ENCODE measurements at regions not wholly inside any gene's neighbourhood (a gene's known extent, or its start where the extent isn't known, plus 50 kb on each side); places are given as distances from the start of the nearest gene placed in this dataset.
"Not testable (repeated sequence)": the region's sequence is repeated elsewhere in the genome, so short reads cannot be mapped to it uniquely, and the experiment has no call there.

DNA sequence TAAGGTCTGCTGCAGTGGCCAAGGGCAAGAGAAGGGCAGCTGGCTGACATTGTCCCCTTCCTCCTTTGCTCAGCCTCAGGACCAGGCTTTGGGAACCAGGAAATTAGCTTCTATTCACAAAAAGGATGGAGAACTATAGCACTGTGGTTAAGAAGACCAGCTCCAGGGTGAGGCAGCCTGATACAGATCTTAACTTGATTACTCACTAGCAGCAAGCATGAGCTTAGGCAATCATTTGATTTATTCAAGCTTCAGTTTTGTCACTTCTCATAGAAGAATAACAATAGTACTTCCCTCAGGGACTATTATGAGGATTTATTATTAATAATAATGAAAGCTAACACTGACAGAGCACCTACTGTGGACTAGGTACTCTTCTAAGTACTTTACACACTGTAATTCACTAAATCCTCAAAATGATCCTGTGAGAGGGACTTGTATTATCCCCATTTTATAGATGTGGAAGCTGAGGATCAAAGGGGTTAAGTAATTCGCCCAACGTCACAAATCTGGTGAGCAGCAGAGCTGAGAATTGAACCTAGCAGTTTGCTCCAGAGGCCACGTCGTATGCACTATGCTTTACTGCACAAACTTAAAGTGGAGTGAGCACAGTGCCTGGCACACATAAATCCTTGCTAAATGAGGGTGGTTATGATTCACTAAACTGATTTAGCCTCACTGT lies 130.4 kb upstream of the PAK3 start:
- no peak for DNase-seq (ENCODE audit: low spot score)

DNA sequence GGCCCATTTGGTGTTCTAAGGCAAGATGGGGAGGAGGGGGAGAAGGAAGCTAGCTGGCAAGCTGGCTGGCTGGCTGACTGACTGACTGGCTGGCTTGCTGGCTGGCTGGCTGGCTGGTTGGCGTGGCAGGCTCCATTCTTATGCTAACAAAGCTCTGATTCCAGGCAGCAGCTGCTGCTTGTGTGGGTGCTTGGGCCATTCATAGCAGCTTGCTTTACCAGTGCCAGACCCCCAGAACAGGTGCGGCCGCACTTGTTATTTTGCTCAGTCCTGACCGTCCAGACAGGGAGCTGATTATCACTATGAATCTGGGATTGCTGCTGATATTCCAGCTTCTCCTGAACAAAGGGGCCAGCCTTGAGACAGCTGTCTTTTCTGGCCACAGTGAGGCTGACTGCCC lies 131.2 kb upstream of the PAK3 start:
- no peak for DNase-seq (ENCODE audit: low spot score)

DNA sequence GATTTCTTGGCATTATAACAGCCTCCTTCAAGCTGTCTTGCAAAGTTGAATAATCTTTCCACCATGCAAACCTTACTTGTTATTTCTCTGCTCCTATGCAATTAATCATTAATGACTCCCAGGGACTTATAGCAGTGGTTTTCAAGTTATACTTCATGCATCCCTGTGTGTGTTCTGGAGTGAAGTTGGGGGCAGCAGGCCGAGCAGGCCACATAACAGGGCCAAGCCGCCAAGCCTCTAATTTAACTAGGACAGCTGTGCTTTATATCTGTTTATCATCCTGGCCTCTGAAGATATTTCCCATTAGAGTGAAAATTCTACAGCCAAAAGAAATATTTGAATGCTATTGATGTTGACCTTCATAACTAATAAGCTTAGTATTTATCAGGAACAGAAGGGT lies 133.5 kb upstream of the PAK3 start:
- no peak for DNase-seq (ENCODE audit: low spot score)

DNA sequence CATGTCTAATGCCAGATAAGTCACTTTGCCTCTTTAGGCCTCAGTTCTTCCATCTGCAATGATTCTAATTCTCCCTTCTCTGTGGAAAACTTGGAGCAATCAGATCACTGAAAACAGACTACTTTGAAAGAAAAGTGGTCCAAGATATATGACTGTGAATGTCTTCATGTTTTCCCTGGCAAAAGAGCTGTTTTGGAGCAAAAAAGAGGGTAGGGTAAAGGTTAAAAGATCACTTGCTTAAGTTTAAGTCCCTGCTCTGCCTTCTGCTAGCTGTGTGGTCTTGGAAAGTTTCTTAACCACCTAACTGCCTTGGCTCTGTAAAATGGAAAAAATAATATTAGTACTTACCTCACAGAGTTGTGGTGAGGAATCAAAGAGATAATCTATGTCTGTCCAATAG lies 140.3 kb upstream of the PAK3 start:
- no peak for DNase-seq (ENCODE audit: low spot score)

DNA sequence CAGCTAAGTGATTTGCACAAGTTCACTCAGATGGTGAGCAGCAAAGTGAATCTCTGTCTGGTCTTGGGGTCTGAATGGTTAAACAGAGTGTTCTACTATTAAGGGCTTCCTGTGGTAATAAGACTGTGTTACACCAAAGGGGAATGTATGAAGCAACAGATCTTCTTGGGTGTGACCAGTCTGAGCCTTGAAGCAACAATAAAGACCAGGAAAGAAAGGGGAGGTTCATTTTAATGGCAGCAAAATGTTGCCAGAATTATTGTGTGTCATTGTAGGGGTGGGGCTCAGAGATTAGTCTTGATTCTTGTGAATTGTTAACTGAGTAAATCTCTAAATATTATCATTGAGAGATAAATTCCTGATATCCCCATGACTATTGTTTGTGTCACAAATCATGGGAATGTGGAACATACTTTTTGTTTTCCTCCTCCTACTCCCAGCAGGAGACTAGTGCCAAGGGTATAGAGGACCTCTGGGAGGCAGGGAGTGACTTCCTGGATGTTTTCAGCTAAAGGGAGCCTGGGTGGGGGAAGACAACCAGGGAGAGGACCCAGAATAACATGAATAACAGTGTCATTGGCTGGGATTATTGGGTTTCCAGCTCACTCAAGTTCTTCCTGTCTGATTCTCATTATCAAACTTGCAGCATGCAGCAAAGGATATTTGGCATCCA lies 141.4 kb upstream of the PAK3 start:
- no peak for DNase-seq (ENCODE audit: low spot score)

DNA sequence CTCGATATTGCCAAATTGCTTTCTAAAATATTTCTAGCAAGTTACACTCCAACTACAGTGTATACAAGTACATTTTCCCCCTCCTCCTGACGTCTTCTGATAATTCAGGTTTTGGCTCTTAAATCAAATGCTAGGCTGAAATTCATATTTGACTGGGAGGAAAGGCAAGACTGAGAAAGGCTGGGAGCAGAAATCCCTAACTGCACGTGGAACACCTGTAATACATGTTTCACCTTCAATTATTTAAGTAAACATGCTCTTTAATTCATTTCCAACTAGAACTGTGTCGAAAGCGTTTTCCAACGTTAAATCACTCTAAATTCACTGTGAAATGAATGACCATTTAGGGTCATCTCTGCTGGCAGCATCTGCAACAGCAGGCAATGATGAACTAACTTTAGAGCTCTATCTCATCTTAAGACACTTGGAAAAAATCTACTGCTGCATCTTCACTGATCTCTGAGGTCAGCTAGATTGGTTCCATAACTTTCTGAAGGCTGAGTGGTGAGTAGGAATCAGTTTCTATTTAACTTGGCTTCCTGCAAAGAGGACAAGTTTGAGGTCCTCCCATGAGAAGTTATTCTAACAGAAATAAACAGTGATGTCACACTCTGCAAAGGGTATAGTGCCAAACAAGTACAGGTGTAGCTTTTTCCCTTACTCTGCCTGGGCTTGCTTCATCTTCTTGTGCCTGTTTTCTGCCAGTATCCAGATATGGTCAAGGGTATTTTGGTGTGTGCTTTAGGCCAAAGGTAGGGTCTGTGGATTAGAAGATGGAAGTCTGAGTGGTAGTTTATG lies 144.3 kb upstream of the PAK3 start:
- DNase-seq (ENCODE audit: low spot score), result no peak

DNA sequence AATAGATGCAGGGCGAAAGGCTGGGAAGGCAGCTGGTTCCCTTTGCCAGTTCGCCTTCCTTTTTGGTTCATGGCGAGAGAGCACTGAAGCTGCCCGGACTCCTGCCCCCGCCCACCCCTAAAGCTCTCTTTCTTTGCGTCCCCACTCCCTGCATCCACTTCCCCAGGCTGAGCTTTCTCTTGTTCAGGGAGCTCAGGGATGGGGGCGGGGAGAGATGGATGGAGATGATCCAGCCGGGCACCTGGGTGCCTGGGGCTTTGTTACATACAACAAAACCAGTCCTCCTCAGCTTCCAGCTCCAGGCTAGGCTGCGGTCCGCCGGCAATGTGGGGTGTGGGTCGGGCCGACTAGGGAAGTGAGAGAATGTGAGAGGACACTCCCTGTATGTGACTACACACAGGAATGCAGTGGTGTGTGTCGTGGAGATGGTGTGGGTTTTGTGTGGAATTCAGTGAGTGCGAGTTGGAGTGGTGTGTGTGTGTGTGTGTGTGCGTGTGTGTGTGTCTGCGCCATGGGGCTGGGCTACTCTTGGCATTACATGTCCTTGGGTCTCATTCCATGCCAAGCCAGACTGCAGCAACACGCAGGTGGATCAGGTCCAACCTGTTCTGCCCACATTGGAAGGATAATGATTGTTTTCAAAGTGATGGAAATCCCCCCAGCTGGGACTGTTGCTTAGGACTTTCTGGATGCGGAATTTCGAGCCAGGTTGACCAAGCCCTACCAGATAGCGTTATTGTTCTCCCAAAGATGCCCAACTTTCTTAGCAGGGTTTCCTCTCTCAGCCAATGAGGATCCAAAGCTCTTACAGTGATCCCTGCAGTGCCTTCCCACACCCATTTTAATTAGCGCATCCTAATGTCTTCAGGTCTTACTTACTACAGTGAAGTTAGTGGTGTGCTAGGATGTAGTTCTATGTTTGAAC lies 149.4 kb upstream of the CHRDL1 start:
- no peak for DNase-seq (ENCODE audit: low spot score)

DNA sequence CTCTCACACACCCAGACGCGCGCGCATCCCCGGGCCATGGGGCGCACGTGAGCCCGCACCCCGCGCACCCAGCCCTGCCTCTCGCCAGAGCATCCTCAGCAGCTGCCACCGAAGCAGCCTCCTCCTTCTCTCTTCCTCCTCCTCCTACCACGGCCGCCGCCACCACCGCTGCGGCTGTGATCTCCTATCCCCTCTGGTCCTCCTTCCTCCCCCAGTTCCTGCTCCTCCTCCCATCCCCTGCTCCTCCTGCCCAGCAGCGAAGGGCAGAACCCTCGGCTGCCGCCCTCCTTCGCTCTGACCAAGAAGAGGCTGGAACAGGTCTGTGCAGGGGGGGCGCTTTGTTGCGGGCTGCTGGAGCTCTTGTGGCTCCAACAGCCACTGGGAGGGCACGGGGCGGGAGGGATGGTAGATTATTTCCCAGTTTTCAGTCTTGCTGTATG lies 148.7 kb upstream of the CHRDL1 start:
- no peak for DNase-seq (ENCODE audit: low spot score)

DNA sequence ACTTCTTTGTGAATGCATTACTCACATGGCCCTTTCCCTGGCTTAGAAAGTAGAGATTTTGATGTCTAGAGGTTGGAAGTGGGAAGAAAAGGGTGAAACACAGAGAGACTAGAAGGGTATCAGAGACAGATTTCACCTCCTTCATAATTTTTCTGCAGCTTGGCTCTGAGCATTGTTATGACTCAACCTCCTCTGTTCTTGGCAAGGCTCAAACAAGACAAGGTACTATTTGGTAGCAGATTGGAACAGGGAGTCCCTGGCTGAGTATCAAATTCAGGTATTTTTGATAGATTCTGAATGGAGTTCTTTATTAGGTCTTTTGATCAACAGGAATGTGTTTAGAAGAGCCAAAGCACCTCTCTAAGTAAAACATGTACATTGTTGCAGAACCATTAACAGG lies 146.3 kb upstream of the CHRDL1 start:
- DNase-seq (ENCODE audit: low spot score), result no peak

DNA sequence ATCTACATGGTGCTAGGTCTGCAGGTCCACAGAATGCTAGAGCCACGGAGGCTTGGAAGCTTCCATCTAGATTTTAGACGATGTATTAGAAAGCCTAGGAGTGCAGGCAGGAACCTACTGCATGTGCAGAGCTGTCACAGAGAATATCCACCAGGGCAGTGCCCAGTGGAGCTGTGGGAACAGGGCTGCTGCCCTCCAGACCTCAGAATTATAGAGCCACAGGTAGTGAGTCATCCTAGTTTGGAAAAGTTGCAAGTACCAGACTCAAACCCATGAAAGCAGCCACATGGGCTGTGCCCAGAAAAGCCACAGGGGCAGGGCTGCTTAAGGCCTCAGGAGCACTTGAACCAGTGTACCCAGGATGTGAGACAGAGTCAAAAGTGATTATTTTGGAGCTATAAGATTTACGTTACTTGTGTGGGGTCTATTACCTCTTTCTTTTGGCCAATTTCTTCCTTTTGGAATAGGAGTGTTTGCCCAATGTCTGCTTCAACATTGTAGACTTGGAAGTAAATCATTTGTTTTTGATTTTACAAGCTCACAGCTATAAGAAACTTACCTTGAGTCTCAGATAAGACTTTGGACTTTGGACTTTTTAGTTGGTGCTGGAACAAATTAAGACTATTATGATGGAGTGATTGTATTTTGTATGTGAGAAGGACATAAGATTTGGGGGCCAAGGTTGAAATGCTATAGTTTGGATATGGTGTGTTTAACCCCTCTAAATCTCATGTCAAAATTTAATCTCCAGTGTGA lies 143.5 kb upstream of the CHRDL1 start:
- DNase-seq (ENCODE audit: low spot score), result no peak

DNA sequence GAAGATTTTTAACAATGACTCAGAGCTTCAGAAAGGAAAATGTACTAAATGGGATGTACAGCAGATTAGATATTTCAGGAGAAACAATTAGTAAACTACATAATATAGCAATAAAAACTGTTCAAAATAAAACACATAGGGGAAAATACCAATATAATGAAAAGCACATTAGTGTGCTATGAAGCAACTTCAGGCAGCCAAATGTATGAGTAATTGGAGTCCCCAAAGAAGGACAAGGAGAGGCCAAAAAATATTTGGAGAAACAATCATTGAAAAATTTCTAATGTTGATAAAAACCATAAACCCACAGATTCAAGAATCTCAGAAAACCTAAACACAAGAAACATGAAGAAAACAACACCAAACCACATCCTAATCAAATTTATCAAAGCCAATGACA lies 129.3 kb upstream of the CHRDL1 start:
- DNase-seq (ENCODE audit: low spot score), result no peak

DNA sequence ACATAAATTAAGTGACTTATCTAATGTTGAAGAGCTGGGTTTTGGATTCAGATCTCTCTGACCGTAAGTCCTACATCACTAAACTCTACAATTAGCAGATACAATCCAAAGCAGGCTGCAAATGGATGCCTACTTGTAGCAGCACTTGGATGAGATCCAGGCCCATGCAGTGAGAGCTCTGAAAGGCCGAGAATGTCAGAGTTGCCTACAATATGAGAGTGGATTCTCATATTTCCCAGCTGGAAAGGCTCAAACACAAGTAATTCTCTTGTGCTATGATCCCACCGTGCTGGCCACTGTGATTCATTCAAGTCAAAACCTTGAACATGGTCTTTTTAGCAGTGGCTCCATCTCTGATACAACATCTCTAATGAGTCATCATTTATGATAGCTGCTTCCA lies 125.4 kb upstream of the CHRDL1 start:
- DNase-seq (ENCODE audit: low spot score), result no peak

DNA sequence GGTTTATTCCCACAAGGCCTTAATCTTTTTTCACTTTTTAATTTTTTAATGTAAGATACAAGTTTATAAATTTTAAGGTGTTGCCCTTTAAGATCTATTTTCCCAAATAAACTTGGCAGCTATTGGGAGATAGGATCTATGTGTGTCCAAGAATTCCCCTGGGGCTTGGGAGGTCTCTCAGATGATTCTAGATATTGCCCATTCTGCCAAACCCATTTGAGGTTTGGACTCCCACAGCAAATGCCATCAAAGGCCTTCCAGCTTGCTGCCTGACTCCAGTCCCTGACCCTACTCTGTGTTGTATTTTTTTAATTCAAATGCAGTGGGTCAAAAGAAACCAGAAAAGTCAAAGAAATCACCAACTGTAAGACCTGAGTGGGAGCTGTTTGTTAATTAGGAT lies 120.0 kb upstream of the CHRDL1 start:
- no peak for DNase-seq (ENCODE audit: low spot score)

DNA sequence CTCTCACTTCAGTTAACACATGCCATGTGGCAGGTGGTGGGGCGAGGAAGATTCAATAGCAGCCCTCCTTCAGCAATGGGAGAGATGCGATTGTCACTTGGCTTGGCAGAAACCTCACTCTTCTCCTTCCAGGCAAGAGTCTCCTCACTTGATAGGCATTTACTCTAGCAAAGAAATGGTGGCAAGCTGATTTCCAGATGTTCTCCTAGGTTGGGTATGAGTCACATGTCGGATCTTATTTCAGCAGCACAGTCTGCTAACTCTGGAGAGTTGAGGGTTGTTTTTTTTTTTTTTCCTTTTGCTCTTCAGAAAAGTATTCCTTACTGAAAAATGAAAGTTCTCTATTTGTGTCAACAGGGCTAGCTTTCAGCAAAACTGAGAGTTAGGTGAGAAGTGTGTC lies 119.5 kb upstream of the CHRDL1 start:
- DNase-seq (ENCODE audit: low spot score), result no peak

DNA sequence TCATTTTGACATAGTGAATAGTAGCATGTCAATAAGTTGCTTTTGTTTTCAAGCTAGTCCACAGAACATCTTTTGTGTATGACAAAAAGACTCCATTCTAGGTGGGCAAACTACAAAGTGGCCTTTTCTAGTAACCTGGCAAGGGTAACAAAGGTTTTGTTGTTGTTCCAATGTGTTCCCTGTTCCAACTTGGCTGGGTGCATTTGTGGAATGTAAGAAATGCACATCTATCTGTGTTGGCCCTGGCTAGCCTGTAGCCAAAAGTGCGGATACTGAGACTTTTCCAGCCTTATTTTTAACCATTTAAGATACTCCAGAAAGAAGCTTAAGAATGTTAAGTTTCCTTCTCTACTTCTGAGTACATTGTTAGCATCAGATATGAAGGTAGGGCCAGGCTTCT lies 118.7 kb upstream of the CHRDL1 start:
- DNase-seq (ENCODE audit: low spot score), result no peak

DNA sequence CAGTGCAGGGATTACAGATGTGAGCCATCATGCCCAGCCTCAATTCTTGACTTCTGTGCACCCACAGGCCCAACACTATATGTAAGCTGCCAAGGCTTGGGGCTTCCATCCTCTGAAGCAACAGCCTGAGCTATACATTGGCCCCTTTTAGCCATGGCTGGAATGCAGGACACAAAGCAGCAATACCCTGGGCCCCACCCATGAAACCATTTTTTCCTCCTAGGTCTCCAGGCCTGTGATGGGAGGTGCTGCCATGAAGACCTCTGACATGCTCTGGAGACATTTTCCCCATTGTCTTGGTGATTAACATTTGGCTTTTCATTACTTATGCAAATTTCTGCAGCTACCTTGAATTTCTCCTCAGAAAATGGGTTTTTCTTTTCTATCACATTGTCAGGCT lies 109.1 kb upstream of the CHRDL1 start:
- not testable (repeated sequence) for DNase-seq (ENCODE audit: low spot score)

DNA sequence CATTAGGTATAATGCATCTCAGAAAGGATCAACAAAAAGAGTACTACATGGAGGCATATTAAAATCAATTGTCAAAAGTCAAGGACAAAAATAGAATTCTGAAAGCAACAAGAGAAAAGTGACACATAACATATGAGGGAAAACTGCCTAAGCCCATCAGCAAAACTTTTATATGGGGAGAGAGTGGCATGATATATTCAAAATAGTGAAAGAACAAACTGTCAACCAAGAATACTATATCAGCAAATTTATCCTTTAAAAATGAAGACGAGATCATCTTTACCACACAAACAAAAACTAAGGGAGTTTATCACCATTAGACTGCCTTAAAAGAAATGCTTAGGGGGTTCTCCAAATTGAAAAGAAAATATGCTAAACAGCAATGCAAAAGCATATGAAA lies 86.4 kb upstream of the CHRDL1 start:
- DNase-seq (ENCODE audit: low spot score), result no peak

DNA sequence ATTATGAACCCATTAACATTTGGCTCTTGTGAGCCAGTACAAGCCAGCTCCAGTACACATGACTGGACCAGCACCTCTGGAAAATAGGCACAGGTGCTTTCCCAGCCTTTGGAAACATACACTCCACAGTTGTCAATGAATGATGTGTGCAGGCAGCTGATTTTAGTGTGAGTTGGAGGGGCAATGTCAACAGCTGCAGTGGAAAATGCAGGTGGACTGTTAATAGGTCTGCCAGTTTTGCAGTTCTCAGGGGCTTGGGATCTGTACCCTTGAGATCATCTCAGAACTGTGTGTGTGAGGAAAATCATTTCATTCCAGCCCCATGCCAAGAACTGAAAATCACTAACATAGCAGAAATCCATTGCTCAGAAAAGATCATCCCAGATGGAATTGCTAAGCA lies 81.7 kb upstream of the CHRDL1 start:
- DNase-seq (ENCODE audit: low spot score), result no peak

DNA sequence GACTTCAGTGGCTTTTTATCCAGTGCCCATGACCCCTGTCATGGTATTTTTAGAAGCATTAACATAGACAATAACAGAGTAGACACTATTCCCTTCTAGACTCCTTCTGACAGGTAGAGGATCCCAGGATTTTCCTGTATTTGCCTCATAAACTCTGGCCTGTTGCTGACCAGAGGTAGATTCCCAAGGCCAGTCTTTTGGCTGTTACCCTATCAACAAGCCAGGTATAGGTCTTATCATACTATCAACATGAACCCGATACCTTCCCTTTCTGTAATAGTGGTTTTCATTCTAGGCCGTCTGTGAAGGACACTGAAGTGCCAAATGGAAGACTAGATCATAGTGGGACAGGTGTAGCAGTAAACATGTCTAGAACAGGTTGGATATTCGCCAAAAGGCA lies 76.2 kb upstream of the CHRDL1 start:
- no peak for DNase-seq (ENCODE audit: low spot score)

DNA sequence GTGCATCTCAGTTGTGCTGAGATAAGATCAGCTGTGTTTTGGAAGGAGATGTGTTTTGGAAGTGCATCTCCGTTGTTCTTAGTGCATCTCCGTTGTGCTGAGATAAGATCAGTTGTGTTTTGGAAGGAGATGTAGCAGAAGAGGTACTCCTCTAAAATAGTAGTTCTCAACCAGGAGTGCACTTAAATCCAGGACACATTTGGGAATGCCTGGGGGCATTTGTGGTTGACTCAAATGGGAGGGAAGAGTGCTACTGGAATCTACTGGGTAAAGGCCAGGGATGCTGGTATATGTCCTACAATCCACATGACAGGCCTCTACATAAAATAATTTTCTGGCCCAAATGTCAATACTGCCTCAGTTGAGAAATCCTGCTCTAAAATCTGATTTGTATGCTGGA lies 70.8 kb upstream of the CHRDL1 start:
- DNase-seq (ENCODE audit: low spot score), result no peak

DNA sequence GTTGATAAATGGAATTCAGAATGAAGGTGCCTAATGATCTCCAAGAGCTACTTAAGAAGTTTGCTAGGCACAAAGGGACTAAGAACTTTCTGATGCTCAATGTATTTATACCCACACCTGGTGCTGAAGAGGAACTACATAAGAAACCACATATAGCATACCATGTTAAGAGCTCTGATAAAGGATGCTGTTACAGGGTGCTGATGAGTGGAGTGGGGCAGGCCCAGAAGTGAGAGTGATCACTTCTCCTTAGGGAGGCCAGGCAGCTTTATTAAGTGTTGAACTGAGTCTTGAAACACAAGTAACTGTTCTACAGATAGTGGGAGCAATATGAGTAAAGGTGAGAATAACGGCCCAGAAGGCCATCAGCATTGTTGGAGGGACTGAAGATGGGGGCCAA lies 68.3 kb upstream of the CHRDL1 start:
- no peak for DNase-seq (ENCODE audit: low spot score)

All from A172 (cell line).